ENCODE measurements at regions not wholly inside any gene's neighbourhood (a gene's known extent, or its start where the extent isn't known, plus 50 kb on each side); places are given as distances from the start of the nearest gene placed in this dataset.
A peak's percentile ranks its signal among the peaks of the same experiment; 100 is the strongest.

DNA sequence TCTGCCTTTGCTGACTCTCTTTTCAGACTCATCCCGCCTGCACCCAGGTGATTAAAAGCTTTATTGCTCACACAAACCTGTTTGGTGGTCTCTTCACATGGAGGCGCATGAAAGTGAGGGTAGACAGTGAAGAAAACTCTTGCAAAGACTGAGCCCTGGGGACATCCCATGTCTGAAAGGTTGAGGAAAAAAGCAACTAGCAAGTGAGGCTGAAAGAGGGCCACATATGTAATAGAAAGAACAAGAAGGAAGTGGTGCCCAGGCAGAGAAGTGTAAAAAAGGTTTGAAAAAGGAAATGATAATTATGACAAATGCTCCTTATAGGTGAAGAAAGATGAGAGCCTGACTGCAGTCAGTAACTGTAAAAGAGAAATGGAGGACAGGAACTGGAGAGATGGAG is 115.9 kb upstream of the NEK7 start:
- ATAC-seq (no peak), DNase-seq (no peak)
- H3K4me1 ChIP-seq: no peaks in the 10 kb centered on the region
- no peak overlapping the region for H3K4me3 ChIP-seq
- no peak overlapping the region for H3K27ac ChIP-seq
- H3K9me3 ChIP-seq: no peaks in the 10 kb centered on the region
- intact Hi-C loops (cut with DNase I): no loop called here
- TF ChIP-seq, protein P1, sequence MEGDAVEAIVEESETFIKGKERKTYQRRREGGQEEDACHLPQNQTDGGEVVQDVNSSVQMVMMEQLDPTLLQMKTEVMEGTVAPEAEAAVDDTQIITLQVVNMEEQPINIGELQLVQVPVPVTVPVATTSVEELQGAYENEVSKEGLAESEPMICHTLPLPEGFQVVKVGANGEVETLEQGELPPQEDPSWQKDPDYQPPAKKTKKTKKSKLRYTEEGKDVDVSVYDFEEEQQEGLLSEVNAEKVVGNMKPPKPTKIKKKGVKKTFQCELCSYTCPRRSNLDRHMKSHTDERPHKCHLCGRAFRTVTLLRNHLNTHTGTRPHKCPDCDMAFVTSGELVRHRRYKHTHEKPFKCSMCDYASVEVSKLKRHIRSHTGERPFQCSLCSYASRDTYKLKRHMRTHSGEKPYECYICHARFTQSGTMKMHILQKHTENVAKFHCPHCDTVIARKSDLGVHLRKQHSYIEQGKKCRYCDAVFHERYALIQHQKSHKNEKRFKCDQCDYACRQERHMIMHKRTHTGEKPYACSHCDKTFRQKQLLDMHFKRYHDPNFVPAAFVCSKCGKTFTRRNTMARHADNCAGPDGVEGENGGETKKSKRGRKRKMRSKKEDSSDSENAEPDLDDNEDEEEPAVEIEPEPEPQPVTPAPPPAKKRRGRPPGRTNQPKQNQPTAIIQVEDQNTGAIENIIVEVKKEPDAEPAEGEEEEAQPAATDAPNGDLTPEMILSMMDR (IDR thresholded peaks at IDR 0.05): no peak
- H3K27me3 ChIP-seq: no peaks in the 10 kb centered on the region
- no peaks in the 10 kb centered on the region for H3K36me3 ChIP-seq

DNA sequence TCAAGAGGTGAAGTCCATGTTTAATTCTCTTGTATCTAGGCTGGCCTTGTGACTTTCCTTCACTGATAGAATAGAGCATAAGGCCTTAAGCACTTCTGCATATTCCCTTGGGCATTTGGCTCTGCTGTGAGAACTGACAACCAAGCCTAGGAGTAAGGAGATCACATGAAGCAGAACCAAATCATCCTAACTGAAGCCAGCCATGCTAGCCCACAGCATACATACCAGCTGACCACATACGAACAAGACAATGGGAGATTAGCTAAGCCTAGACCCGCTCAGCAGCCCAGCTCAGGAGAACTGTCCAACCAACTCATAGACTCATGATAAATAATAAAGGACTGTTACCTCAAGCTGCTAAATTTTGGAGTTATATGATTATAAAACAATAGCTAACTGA is 114.6 kb upstream of the NEK7 start:
- Histone ChIP-seq H3K27me3 (no peaks in the 10 kb centered on the region), H3K9me3 (no peaks in the 10 kb centered on the region), H3K36me3 (no peaks in the 10 kb centered on the region), H3K27ac (no peak overlapping the region), H3K4me1 (no peaks in the 10 kb centered on the region), H3K4me3 (no peak overlapping the region)
- ATAC-seq (no peak), DNase-seq (no peak)
- TF ChIP-seq, protein P1 (IDR thresholded peaks at IDR 0.05): no peak
- intact Hi-C loops (cut with DNase I): no loop called here

DNA sequence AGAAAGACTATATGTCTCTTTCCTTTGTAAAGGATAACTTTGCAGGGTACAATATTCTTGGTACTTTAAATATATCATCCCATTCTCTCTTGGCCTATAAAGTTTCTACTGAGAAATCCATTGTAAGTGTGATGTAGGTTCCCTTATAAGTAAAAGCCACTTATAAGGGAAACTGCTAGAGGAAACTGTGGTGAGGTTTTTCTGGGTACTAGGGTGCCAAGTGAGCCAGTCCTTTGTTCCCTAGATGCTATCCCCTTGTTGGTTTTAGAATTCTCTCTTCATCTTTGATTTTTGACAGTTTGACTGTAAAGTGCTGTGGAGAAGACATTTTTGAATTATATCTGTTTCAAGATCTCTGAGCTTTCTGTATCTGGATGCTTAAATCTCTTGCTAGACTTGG is 108.9 kb upstream of the NEK7 start:
- no peaks in the 10 kb centered on the region for H3K9me3 ChIP-seq
- intact Hi-C loops (cut with DNase I): no loop called here

DNA sequence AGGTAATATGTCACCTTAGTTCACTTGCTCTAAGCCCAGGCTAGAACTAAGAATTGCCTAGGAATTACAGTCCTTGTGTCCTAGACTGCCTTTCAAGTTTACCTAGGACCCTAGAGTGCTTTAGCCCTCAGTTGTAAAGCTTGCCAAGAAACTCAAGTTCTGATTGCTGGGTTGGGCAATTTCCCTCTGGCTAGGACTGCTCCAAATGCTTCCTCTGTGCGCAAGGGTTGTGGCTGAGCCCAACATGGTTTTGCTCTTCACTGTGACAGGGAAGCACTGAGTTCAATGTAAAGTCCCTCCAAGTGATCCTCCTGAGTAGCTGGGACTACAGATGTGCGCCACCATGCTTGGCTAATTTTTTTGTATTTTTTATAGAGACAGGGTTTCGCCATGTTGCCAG is 102.3 kb upstream of the NEK7 start:
- no peaks in the 10 kb centered on the region for H3K9me3 ChIP-seq
- TF ChIP-seq, protein P1 (IDR thresholded peaks at IDR 0.05): no peak
- no peaks in the 10 kb centered on the region for H3K36me3 ChIP-seq
- no peak overlapping the region for H3K4me3 ChIP-seq
- ATAC-seq (peak; percentile 63), DNase-seq (no peak)
- no peak overlapping the region for H3K27ac ChIP-seq
- intact Hi-C loops (cut with DNase I): no loop called here
- no peaks in the 10 kb centered on the region for H3K4me1 ChIP-seq
- H3K27me3 ChIP-seq: no peaks in the 10 kb centered on the region

More for the DNA sequence above, 108.9 kb upstream of the NEK7 start:
- H3K36me3 ChIP-seq: no peaks in the 10 kb centered on the region
- ATAC-seq (no peak), DNase-seq (no peak)
- no peak overlapping the region for H3K27ac ChIP-seq
- no peak overlapping the region for H3K4me3 ChIP-seq
- no peaks in the 10 kb centered on the region for H3K27me3 ChIP-seq
- no peaks in the 10 kb centered on the region for H3K4me1 ChIP-seq
- TF ChIP-seq, protein P1 (IDR thresholded peaks at IDR 0.05): no peak

DNA sequence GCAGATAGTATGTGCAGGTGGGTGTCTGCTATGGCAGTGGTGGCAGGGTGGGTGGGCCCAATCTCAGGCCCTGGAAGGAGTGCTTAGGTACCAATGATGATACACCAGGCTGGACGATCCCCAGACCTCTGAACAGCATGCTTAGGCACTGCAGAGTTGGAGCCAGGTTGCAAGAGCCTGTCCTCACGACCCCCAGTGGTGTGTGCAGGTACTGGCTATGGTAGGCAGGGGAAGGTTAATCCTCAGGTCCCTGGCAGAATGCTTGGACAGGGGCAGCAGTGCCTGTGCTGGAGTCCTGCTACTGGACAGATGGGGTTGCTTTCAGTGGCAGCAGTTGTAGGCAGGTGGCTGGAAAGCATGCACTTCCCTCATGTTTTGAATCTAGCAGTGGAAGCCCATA is 100.5 kb upstream of the NEK7 start:
- Histone ChIP-seq H3K9me3 (no peaks in the 10 kb centered on the region), H3K4me1 (no peaks in the 10 kb centered on the region), H3K27ac (no peak overlapping the region), H3K27me3 (no peaks in the 10 kb centered on the region), H3K4me3 (no peak overlapping the region), H3K36me3 (no peaks in the 10 kb centered on the region)
- ATAC-seq (peak; percentile 47), DNase-seq (no peak)
- intact Hi-C loops (cut with DNase I): no loop called here
- TF ChIP-seq, protein P1 (IDR thresholded peaks at IDR 0.05): no peak

DNA sequence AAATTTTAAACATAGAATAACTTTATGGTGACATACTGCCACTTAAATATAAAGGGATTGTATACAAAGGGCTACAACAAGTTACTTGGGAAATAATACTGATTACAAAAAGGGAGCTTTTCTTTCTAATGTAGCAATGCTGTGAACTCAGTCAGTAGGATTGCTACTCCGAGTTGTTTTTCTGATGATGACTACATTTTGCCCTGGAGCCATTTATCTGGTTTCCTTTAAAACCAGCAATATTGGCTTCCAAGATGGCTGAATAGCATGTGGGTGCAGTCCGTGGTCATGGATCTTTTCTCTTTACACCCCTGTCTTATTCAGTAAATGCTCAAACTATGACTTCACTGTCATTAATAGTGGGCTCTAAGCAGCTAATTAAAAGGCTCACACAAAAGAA is 92.6 kb upstream of the NEK7 start:
- TF ChIP-seq, protein P1 (IDR thresholded peaks at IDR 0.05): no peak
- no peak overlapping the region for H3K27ac ChIP-seq
- H3K4me1 ChIP-seq: no peaks in the 10 kb centered on the region
- no peak overlapping the region for H3K4me3 ChIP-seq
- H3K9me3 ChIP-seq: no peaks in the 10 kb centered on the region
- H3K36me3 ChIP-seq: no peaks in the 10 kb centered on the region
- intact Hi-C loops (cut with DNase I): no loop called here
- ATAC-seq (no peak), DNase-seq (no peak)
- no peaks in the 10 kb centered on the region for H3K27me3 ChIP-seq

All from upper lobe of right lung (tissue), 1 donor.